Gastrocnemius medialis (tissue), 4 donors: ENCODE measurements at regions not wholly inside any gene's neighbourhood (a gene's known extent, or its start where the extent isn't known, plus 50 kb on each side); places are given as distances from the start of the nearest gene placed in this dataset.

Experiments used
- ATAC-seq, 2 donors: fragments of 150-250 bp; one replicate each; pipeline ENCODE4 v1.9.1; 2016
- DNase-seq, 2 donors: peaks; one replicate each; pipeline ENCODE4 v3.0.0-alpha.2; 2019
- H3K27ac ChIP-seq, 4 donors: fragments of 200-600 bp; sonication (generic); 1 replicate in 1 of 4; 2 replicates in 3 of 4; pipeline ENCODE4 v1.5.1; 2016 to 2018; ENCODE audit warnings: mild to moderate bottlenecking in 2 of 4, moderate library complexity in 1 of 4
- H3K27me3 ChIP-seq, 3 donors: fragments of 200-600 bp; sonication (generic) in 2 of 3; 1 replicate in 1 of 3; 2 replicates in 2 of 3; pipeline versions ENCODE4 v1.5.1 to v1.6.0; 2016 to 2019; ENCODE audit warnings: mild to moderate bottlenecking in 1 of 3, moderate library complexity in 1 of 3
- H3K36me3 ChIP-seq, 2 donors: fragments of 200-600 bp; sonication (generic) in 1 of 2; one replicate each; pipeline ENCODE4 v1.5.1; 2017 to 2018
- H3K4me1 ChIP-seq, 2 donors: fragments of 200-600 bp; sonication (generic) in 1 of 2; one replicate each; pipeline ENCODE4 v1.5.1; 2016 to 2017; ENCODE audit warnings: mild to moderate bottlenecking in 2 of 2
- H3K4me3 ChIP-seq, 4 donors: fragments of 200-600 bp; sonication (generic) in 3 of 4; 1 replicate in 1 of 4; 2 replicates in 3 of 4; pipeline ENCODE4 v1.5.1; 2016 to 2019; ENCODE audit warnings: mild to moderate bottlenecking in 2 of 4
- H3K9me3 ChIP-seq, 3 donors: fragments of 200-600 bp; sonication (generic) in 2 of 3; 1 replicate in 1 of 3; 2 replicates in 2 of 3; pipeline ENCODE4 v1.5.1; 2016 to 2019
- POLR2A ChIP-seq, 2 donors: fragments of 450-650 bp; IDR thresholded peaks; one replicate each; pipeline ENCODE4 v1.6.1; 2017; ENCODE audit warnings: antibody characterized with exemption in 2 of 2, mild to moderate bottlenecking in 2 of 2, moderate library complexity in 2 of 2
- in situ Hi-C, 4 donors: fragments of 200-750 bp; cut with MboI; loops; one replicate each; pipeline versions ENCODE4 v1.15.0 to v1.8.0; 2017; ENCODE audit warnings: low sequenced_read_pairs in 4 of 4
- intact Hi-C: fragments of 100-400 bp; cut with DNase I; formaldehyde crosslinking; loops from one replicate; pipeline ENCODE4 v1.15.1; 2023; ENCODE audit warnings: low total_unique reads
- TF ChIP-seq, protein P1 (sequence below), 5 experiments: fragments of 450-650 bp in 3 of 5; fragments of 200-600 bp in 2 of 5; sonication (generic) in 2 of 5; IDR thresholded peaks in 4 of 5; conservative IDR thresholded peaks in 1 of 5; 1 replicate in 4 of 5; 2 replicates in 1 of 5; pipeline ENCODE4 v1.5.1; 2016 to 2019; ENCODE audit warnings: antibody characterized with exemption in 5 of 5, mild to moderate bottlenecking in 3 of 5, moderate library complexity in 3 of 5

DNA sequence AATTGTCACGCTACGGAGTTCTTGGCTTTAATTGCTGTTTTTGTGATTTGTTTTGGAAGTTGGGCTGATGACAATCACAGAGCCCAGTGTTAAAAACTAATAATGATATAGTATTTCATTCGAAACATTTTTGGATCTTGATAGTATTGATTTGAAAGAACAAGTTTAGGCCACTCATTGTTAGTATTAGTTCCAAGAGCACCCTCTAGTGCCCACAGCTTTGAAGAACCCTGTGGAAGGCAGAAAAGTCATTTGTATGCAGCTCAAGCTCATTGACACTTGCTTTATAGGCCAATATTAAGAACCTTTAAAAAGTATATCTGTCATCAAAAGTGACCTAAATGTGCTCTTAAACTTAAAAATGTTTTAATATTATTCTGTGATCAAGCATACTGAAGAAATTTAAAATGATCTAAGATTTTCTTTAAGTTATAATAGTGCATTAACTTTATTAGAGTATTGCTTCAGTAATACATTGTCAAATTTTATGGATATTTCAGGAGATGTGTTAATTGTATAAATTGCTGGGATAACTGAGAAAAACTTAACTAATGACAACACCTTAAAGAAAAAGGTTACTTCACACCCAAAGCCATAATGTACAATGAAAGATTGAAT is 191.0 kb downstream of the GRB14 start:
- intact Hi-C loops = no loop called here
- Histone ChIP-seq H3K4me3 (no peak overlapping the region), H3K36me3 (no peaks in the 10 kb centered on the region), H3K27me3 (no peaks in the 10 kb centered on the region), H3K4me1 (no peaks in the 10 kb centered on the region), H3K27ac (no peak overlapping the region), H3K9me3 (no peaks in the 10 kb centered on the region)
- ATAC-seq (no peak), DNase-seq (no peak)
- in situ Hi-C loops = no loop called here
- TF ChIP-seq, protein P1, sequence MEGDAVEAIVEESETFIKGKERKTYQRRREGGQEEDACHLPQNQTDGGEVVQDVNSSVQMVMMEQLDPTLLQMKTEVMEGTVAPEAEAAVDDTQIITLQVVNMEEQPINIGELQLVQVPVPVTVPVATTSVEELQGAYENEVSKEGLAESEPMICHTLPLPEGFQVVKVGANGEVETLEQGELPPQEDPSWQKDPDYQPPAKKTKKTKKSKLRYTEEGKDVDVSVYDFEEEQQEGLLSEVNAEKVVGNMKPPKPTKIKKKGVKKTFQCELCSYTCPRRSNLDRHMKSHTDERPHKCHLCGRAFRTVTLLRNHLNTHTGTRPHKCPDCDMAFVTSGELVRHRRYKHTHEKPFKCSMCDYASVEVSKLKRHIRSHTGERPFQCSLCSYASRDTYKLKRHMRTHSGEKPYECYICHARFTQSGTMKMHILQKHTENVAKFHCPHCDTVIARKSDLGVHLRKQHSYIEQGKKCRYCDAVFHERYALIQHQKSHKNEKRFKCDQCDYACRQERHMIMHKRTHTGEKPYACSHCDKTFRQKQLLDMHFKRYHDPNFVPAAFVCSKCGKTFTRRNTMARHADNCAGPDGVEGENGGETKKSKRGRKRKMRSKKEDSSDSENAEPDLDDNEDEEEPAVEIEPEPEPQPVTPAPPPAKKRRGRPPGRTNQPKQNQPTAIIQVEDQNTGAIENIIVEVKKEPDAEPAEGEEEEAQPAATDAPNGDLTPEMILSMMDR (IDR thresholded peaks at IDR 0.05 in 4 of 5, conservative IDR thresholded peaks at IDR 0.05 in 1 of 5) = peak in 3 of 5 experiments; percentile 14 to 31 (median 28)
- TF ChIP-seq POLR2A (IDR thresholded peaks at IDR 0.05) = no peak

DNA sequence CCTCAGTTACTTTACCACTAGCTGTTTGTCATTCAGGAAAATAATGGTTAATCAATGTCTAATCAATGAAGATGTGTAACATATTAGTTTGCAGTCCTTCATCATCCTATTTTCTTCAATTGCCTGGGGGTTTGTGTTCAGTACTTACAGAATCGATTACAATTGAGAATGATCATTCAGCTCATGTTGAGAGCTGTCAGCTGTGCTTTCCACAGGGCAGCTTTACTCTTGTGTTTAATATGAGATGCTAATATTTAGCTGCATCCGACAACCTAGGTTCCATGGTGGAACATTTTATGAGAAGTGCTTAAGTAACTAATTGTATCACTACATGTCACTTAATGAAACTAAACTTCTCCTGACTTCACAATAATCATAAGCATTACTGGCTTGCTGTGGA is 191.9 kb downstream of the GRB14 start:
- no peak for TF ChIP-seq POLR2A (IDR thresholded peaks at IDR 0.05)
- TF ChIP-seq, protein P1 (IDR thresholded peaks at IDR 0.05 in 4 of 5, conservative IDR thresholded peaks at IDR 0.05 in 1 of 5) = no peak
- intact Hi-C loops (loop anchor here (5.0 kb wide), 1 partner anchor 1082 kb away; no protein-coding TSS in a partner anchor), in situ Hi-C loops (no loop called here)
- Histone ChIP-seq H3K36me3 (no peaks in the 10 kb centered on the region), H3K4me1 (no peaks in the 10 kb centered on the region), H3K4me3 (no peak overlapping the region), H3K27ac (no peak overlapping the region), H3K9me3 (no peaks in the 10 kb centered on the region), H3K27me3 (no peaks in the 10 kb centered on the region)
- no peak for ATAC-seq
- DNase-seq = no peak

DNA sequence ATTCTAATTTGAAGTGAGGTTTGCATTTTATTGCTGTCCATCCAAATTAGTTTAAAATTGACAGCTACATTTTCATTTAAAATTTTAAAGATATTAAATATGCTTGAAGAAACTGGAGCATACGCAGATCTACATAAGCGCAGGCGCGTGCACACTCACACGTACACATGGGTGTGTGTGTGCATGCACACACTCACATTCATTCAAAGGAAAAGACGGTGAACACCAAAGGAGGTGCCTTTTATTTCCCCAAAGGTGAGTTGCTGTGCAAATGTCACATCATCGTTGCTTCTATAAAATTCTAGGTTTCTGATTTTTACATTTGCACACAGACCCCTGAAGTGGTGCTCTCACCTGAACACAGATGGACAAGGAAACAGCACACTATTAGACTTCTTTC is 194.2 kb downstream of the GRB14 start:
- intact Hi-C loops = loop anchor here (5.0 kb wide), 1 partner anchor 1080 kb away; no protein-coding TSS in a partner anchor
- Histone ChIP-seq H3K9me3 (no peaks in the 10 kb centered on the region), H3K27me3 (no peaks in the 10 kb centered on the region), H3K27ac (no peak overlapping the region), H3K4me3 (no peak overlapping the region), H3K4me1 (no peaks in the 10 kb centered on the region), H3K36me3 (no peaks in the 10 kb centered on the region)
- ATAC-seq = no peak
- in situ Hi-C loops = no loop called here
- no peak for TF ChIP-seq POLR2A (IDR thresholded peaks at IDR 0.05)
- TF ChIP-seq, protein P1 (IDR thresholded peaks at IDR 0.05 in 4 of 5, conservative IDR thresholded peaks at IDR 0.05 in 1 of 5) = no peak
- DNase-seq = no peak

DNA sequence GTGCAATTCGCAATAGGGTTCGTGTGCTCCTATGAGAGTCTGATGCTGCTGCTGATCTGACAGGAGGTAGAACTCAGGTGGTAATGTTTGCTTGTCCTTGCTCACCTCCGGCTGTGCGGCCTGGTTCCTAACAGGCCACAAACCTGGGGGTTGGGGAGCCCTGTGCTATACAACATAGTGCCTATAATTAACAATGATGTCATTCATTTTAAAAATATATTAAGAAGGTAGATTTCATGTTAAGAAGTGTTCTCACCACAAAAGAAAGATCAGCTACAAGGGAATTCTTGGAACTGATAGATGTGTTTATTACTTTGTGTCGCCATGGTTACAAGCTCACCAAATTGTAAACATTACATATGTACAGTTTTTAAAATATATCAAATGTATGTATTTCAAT is 200.5 kb downstream of the GRB14 start:
- Histone ChIP-seq H3K27ac (no peak overlapping the region), H3K9me3 (no peaks in the 10 kb centered on the region), H3K36me3 (no peaks in the 10 kb centered on the region), H3K4me3 (no peak overlapping the region), H3K27me3 (no peaks in the 10 kb centered on the region), H3K4me1 (no peaks in the 10 kb centered on the region)
- in situ Hi-C loops (no loop called here), intact Hi-C loops (no loop called here)
- no peak for TF ChIP-seq POLR2A (IDR thresholded peaks at IDR 0.05)
- TF ChIP-seq, protein P1 (IDR thresholded peaks at IDR 0.05 in 4 of 5, conservative IDR thresholded peaks at IDR 0.05 in 1 of 5) = no peak
- no peak for ATAC-seq
- no peak for DNase-seq

DNA sequence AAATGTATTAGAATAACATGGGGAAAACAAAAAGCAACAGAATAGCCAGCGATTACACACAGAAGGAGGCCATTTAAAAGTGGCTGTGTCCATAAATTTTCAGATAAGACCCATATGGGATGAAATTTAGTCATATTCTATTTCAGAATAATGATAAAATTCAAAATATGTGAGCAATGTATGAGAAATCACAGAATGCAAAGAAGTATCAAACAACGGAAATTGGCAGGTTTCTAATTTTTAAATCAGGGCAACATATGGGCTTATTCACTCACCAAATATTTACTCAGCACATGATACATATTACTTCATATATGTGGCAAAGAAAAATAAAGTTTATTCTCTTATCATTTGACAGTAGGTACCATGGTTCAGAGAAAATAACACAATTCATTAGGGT is 208.5 kb downstream of the GRB14 start:
- DNase-seq (no peak), ATAC-seq (no peak)
- H3K27me3 ChIP-seq = no peaks in the 10 kb centered on the region
- in situ Hi-C loops (no loop called here), intact Hi-C loops (no loop called here)
- H3K4me3 ChIP-seq = no peak overlapping the region
- H3K27ac ChIP-seq = no peak overlapping the region
- no peaks in the 10 kb centered on the region for H3K4me1 ChIP-seq
- no peaks in the 10 kb centered on the region for H3K36me3 ChIP-seq
- no peaks in the 10 kb centered on the region for H3K9me3 ChIP-seq
- no peak for TF ChIP-seq POLR2A (IDR thresholded peaks at IDR 0.05)
- TF ChIP-seq, protein P1 (IDR thresholded peaks at IDR 0.05 in 4 of 5, conservative IDR thresholded peaks at IDR 0.05 in 1 of 5) = no peak
